Ovary (tissue), 3 donors: ENCODE measurements at regions not wholly inside any gene's neighbourhood (a gene's known extent, or its start where the extent isn't known, plus 50 kb on each side); places are given as distances from the start of the nearest gene placed in this dataset.

Experiments
- CTCF ChIP-seq, 3 donors: fragments of 450-650 bp in 2 of 3; fragments of 200-600 bp in 1 of 3; IDR thresholded peaks; one replicate each; pipeline versions ENCODE4 v1.5.1 to v1.8.0; 2016 to 2022; ENCODE audit warnings: antibody characterized with exemption in 3 of 3, mild to moderate bottlenecking in 1 of 3
- EP300 ChIP-seq: sonication (generic); formaldehyde crosslinking; IDR thresholded peaks from one replicate; pipeline ENCODE4 v1.6.1; 2017; ENCODE audit warnings: antibody characterized with exemption
- POLR2A ChIP-seq: fragments of 450-650 bp; IDR thresholded peaks from one replicate; pipeline ENCODE4 v1.6.1; 2017; ENCODE audit warnings: antibody characterized with exemption, mild to moderate bottlenecking, moderate library complexity
- donor health status: DM: no; HTN: no; CAD: no.

DNA sequence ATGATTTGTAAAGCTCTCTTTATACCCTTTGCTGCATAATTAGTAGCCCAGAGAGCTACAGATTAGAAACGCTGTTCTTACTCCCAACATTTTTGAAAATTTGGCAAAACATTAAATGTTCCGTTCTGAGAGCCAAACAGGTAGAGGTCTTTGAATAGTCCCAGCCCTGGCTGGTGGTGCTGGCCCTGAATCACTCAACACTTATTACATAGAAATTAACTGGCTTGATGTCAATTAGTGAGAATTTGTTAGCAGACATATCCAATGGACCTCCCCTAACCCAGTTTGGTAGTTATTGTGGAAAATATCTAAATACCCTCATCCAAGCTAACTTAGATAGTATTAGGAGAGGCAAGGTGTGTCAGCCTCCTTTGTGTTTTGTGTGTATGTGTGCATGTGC, 440.7 kb downstream of the MTX2 start:
- TF ChIP-seq CTCF (IDR thresholded peaks at IDR 0.05) (no peak), POLR2A (no peak), EP300 (no peak)
